ENCODE measurements at regions not wholly inside any gene's neighbourhood (a gene's known extent, or its start where the extent isn't known, plus 50 kb on each side); places are given as distances from the start of the nearest gene placed in this dataset.
A peak's percentile ranks its signal among the peaks of the same experiment; 100 is the strongest.

DNA sequence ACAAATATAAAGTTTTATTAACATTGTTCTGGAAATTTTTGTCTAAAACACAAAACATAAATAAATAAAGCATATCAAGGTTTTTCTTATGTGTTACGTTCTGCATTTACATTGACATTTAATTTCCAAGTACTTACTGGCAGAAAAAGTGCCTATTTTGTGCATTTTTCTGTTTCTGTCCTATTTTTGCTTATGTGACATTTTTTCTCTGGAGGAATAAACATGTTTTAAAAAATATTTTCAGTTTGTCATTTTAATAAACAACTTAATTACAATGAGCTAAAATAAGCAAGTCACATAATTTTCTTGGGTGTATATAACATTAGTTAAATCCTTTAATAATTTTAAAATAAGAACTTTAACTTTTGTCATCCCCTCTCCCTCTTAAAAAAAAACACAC, 94.4 kb upstream of the HS3ST5 start:
- peaks cover 0 to 29% of the 10 kb centered on the region in 2 experiments; a peak in 2 of 4 replicates for H3K79me2 ChIP-seq (ENCODE audit: control insufficient read depth in 1 of 2, insufficient read depth in 2 of 2, low read length in 2 of 2)
- ChIA-PET POLR2A (ENCODE audit: partially characterized antibody) (interaction anchor here (1.3 to 3.5 kb wide), 2 partner anchors 9 to 16 kb away, joined by 3 to 12 read pairs; no protein-coding TSS in a partner anchor), CTCF (ENCODE audit: partially characterized antibody) (interaction anchor here (1.1 kb wide), 1 partner anchor 13 kb away, joined by 3 read pairs; no protein-coding TSS in a partner anchor)
- no peaks in the 10 kb centered on the region for H3K27me3 ChIP-seq (replicated peaks in 1 of 4; ENCODE audit: control insufficient read depth in 3 of 4, extremely low read depth in 1 of 4, insufficient read depth in 3 of 4, low read length in 3 of 4)
- H3K27ac ChIP-seq (ENCODE audit: low read depth, low read length), result no peak overlapping the region
- no peak for FAIRE-seq
- H2BK12ac ChIP-seq (ENCODE audit: low read depth, low read length), result no peak overlapping the region
- no peaks in the 10 kb centered on the region for H3K36me3 ChIP-seq (ENCODE audit: control insufficient read depth in 2 of 4, insufficient read depth in 4 of 4, low read length in 3 of 4)
- H3K79me1 ChIP-seq (ENCODE audit: low read depth, low read length), result no peaks in the 10 kb centered on the region
- no peak overlapping the region for H2BK20ac ChIP-seq (ENCODE audit: low read length)
- H3K23ac ChIP-seq (ENCODE audit: insufficient read length), result no peak overlapping the region
- H4K8ac ChIP-seq (ENCODE audit: extremely low read depth, insufficient read depth, low read length), result no peak overlapping the region
- H4K20me1 ChIP-seq (replicated peaks in 1 of 2; ENCODE audit: control insufficient read depth in 1 of 2, insufficient read depth in 2 of 2, low read length in 2 of 2), result no peaks in the 10 kb centered on the region
- no peak overlapping the region for H3K14ac ChIP-seq (ENCODE audit: insufficient read length)
- H2BK120ac ChIP-seq (replicated peaks; ENCODE audit: low read depth, low read length), result no peak overlapping the region
- no peak overlapping the region for H2BK15ac ChIP-seq (ENCODE audit: low read length)
- no peak overlapping the region for H4K91ac ChIP-seq (replicated peaks; ENCODE audit: insufficient read length, low read length)
- no peak overlapping the region for H3K9ac ChIP-seq (replicated peaks in 1 of 4; ENCODE audit: extremely low read depth in 1 of 4, low read depth in 3 of 4, low read length in 3 of 4)
- 94% methylated on average over 1 of the region's 1 CpG; no CpG with 5 or more reads in 1 of the 2 experiments for WGBS, 2 experiments (ENCODE audit: extremely low coverage in 1 of 2, insufficient coverage in 1 of 2, insufficient read length in 1 of 2, insufficient replicate concordance in 2 of 2, low coverage in 1 of 2, low lambda C conversion rate in 2 of 2, missing lambda C conversion rate in 1 of 2)
- no peaks in the 10 kb centered on the region for H3K9me3 ChIP-seq (ENCODE audit: insufficient read depth in 2 of 2, low read depth in 1 of 2, low read length in 1 of 2)
- H3K56ac ChIP-seq (replicated peaks; ENCODE audit: insufficient read length, low read depth, low read length), result no peak overlapping the region
- H2AK5ac ChIP-seq (ENCODE audit: low read depth, low read length), result no peak overlapping the region
- H3K4me1 ChIP-seq (replicated peaks in 1 of 4; ENCODE audit: control insufficient read depth in 3 of 4, insufficient read depth in 4 of 4, low read length in 3 of 4), result peaks cover 0 to 8% (median 2%) of the 10 kb centered on the region in 4 experiments; a peak in 3 of 7 replicates
- H3K18ac ChIP-seq (ENCODE audit: extremely low read depth, low read length), result no peak overlapping the region
- H4K5ac ChIP-seq (ENCODE audit: insufficient read length, low read depth, low read length), result no peak overlapping the region
- H3K23me2 ChIP-seq (ENCODE audit: low read depth, low read length), result no peaks in the 10 kb centered on the region
- DNase-seq (ENCODE audit: low read depth in 1 of 2, low spot score in 2 of 2), result no peak
- no peak overlapping the region for H2AFZ ChIP-seq (ENCODE audit: low read length)
- no peak overlapping the region for H2BK5ac ChIP-seq (ENCODE audit: low read depth, low read length)
- H3K4ac ChIP-seq (replicated peaks; ENCODE audit: insufficient read length, low read depth, low read length), result no peak overlapping the region
- no peak overlapping the region for H3K4me2 ChIP-seq (ENCODE audit: insufficient read depth in 1 of 2, low read depth in 2 of 2, low read length in 2 of 2)
- no peak for TF ChIP-seq CBX5 (IDR thresholded peaks at IDR 0.05; ENCODE audit: low read depth, low read length)
- TF ChIP-seq MAFK (IDR thresholded peaks at IDR 0.05; ENCODE audit: low read depth, low read length), result peak; percentile 44; the same call in 1 of the 2 replicates
- no peak overlapping the region for H3K4me3 ChIP-seq (ENCODE audit: extremely low read depth in 1 of 4, insufficient read depth in 2 of 4, low read depth in 3 of 4, low read length in 4 of 4)
